ENCODE measurements at regions not wholly inside any gene's neighbourhood (a gene's known extent, or its start where the extent isn't known, plus 50 kb on each side); places are given as distances from the start of the nearest gene placed in this dataset.

GRCh38 chr4:98775672-98776071 is 117.3 kb upstream of the TSPAN5 start:
- 77% methylated on average over 2 of the region's 2 CpGs for WGBS (ENCODE audit: low lambda C conversion rate)
- H3K36me3 ChIP-seq (replicated peaks in 1 of 2; ENCODE audit: control insufficient read depth in 1 of 2, insufficient read depth in 2 of 2, low read length in 1 of 2), result no peaks in the 10 kb centered on the region
- ChIA-PET CTCF (no interaction called here), POLR2A (no interaction called here)
- no peak overlapping the region for H3K9ac ChIP-seq
- no peaks in the 10 kb centered on the region for H3F3A ChIP-seq (replicated peaks; ENCODE audit: insufficient read depth)
- no peaks in the 10 kb centered on the region for H4K20me1 ChIP-seq (ENCODE audit: insufficient read depth)
- TF ChIP-seq REST (IDR thresholded peaks at IDR 0.05; ENCODE audit: low read depth, low read length) (no peak), TCF12 (IDR thresholded peaks at IDR 0.05) (no peak), JUND (IDR thresholded peaks at IDR 0.05) (no peak)
- H3K27me3 ChIP-seq (ENCODE audit: insufficient read depth), result no peaks in the 10 kb centered on the region
- H3K9me3 ChIP-seq, result no peaks in the 10 kb centered on the region
- DNase-seq, result no peak
- peaks cover 0 to 10% of the 10 kb centered on the region in 2 experiments; a peak in 1 of 4 replicates for H3K4me1 ChIP-seq (ENCODE audit: control insufficient read depth in 1 of 2, insufficient read depth in 2 of 2, low read depth in 1 of 2, low read length in 1 of 2)
- H3K4me2 ChIP-seq, result no peak overlapping the region
- no peaks in the 10 kb centered on the region for H3K79me2 ChIP-seq (ENCODE audit: insufficient read depth)
- H2AFZ ChIP-seq (ENCODE audit: low read depth), result no peak overlapping the region
- H3K4me3 ChIP-seq (ENCODE audit: low read depth in 2 of 2, low read length in 1 of 2), result no peak overlapping the region
- H3K9me2 ChIP-seq, result no peaks in the 10 kb centered on the region
- no peak overlapping the region for H3K27ac ChIP-seq (ENCODE audit: low read depth in 2 of 2, low read length in 1 of 2)

- H3K36me3 ChIP-seq (replicated peaks in 1 of 2; ENCODE audit: control insufficient read depth in 1 of 2, insufficient read depth in 2 of 2, low read length in 1 of 2), result no peaks in the 10 kb centered on the region
- H3K4me2 ChIP-seq, result no peak overlapping the region
- TF ChIP-seq SIN3A (IDR thresholded peaks at IDR 0.05; ENCODE audit: borderline replicate concordance, low read depth, low read length), result no peak
- TF ChIP-seq GATA2 (CRISPR knock-in tag; IDR thresholded peaks at IDR 0.05), result no peak
- no peak for TF ChIP-seq MEF2A (IDR thresholded peaks at IDR 0.05; ENCODE audit: borderline replicate concordance, low read depth)
- no peak for TF ChIP-seq USF2 (IDR thresholded peaks at IDR 0.05; ENCODE audit: borderline replicate concordance, low read depth, low read length)
- no peak for TF ChIP-seq RAD21 (IDR thresholded peaks at IDR 0.05; ENCODE audit: low read length)
- no peak for TF ChIP-seq USF1 (IDR thresholded peaks at IDR 0.05; ENCODE audit: borderline replicate concordance, low read depth)
- no peak for TF ChIP-seq SMC3 (IDR thresholded peaks at IDR 0.05; ENCODE audit: low read depth, low read length)
- TF ChIP-seq RFX5 (IDR thresholded peaks at IDR 0.05; ENCODE audit: low read length), result no peak
- TF ChIP-seq IRF3 (IDR thresholded peaks at IDR 0.05; ENCODE audit: low read depth, low read length), result no peak
- TF ChIP-seq PBX3 (IDR thresholded peaks at IDR 0.05), result no peak
- no peak for TF ChIP-seq GABPA (IDR thresholded peaks at IDR 0.05; ENCODE audit: low read depth)
- no peak for TF ChIP-seq FOXJ3 (CRISPR knock-in tag; IDR thresholded peaks at IDR 0.05)
- TF ChIP-seq EP300 (IDR thresholded peaks at IDR 0.05; ENCODE audit: borderline replicate concordance in 1 of 2, low read depth in 1 of 2, low read length in 1 of 2), result no peak
- TF ChIP-seq NRF1 (IDR thresholded peaks at IDR 0.05; ENCODE audit: low read depth, low read length), result no peak
- TF ChIP-seq CTCF (IDR thresholded peaks at IDR 0.05), result no peak
- TF ChIP-seq FOXM1 (IDR thresholded peaks at IDR 0.05; ENCODE audit: low read depth), result no peak
- POLR2A ChIA-PET, result no interaction called here
- H3K4me1 ChIP-seq (ENCODE audit: control insufficient read depth in 1 of 2, insufficient read depth in 2 of 2, low read depth in 1 of 2, low read length in 1 of 2), result no peaks in the 10 kb centered on the region
- no peak overlapping the region for H3K9ac ChIP-seq
- H2AFZ ChIP-seq (ENCODE audit: low read depth), result no peak overlapping the region
- WGBS (ENCODE audit: low lambda C conversion rate), result 73% methylated on average over 3 of the region's 4 CpGs
- no peak overlapping the region for H3K4me3 ChIP-seq (ENCODE audit: low read depth in 2 of 2, low read length in 1 of 2)
- H3K27me3 ChIP-seq (ENCODE audit: insufficient read depth), result no peaks in the 10 kb centered on the region
- CTCF ChIA-PET, result interaction anchor here (1.0 to 1.3 kb wide), 2 partner anchors 13 to 306 kb away, joined by 3 to 4 read pairs; no protein-coding TSS in a partner anchor
- no peaks in the 10 kb centered on the region for H3K9me2 ChIP-seq
- no peak overlapping the region for H3K27ac ChIP-seq (ENCODE audit: low read depth in 2 of 2, low read length in 1 of 2)
- DNase-seq, result no peak
- H3K9me3 ChIP-seq, result no peaks in the 10 kb centered on the region
- H4K20me1 ChIP-seq (ENCODE audit: insufficient read depth), result no peaks in the 10 kb centered on the region
- no peaks in the 10 kb centered on the region for H3F3A ChIP-seq (replicated peaks; ENCODE audit: insufficient read depth)
- no peaks in the 10 kb centered on the region for H3K79me2 ChIP-seq (ENCODE audit: insufficient read depth)
Observed at GRCh38 chr4:98773638-98774037, 115.2 kb upstream of the TSPAN5 start.

Data from SK-N-SH (cell line).